NCI-H1417 (cell line): ENCODE measurements at regions not wholly inside any gene's neighbourhood (a gene's known extent, or its start where the extent isn't known, plus 50 kb on each side); places are given as distances from the start of the nearest gene placed in this dataset.
A peak's percentile ranks its signal among the peaks of the same experiment; 100 is the strongest.
"Not testable (repeated sequence)": the region's sequence is repeated elsewhere in the genome, so short reads cannot be mapped to it uniquely, and the experiment has no call there.

Experiments
- DNase-seq, 3 experiments: peaks; one replicate each; lab custom pipeline; 2025; lab: John Stamatoyannopoulos, UW

GRCh38 chr11:88061111-88061510, 114.1 kb downstream of the RAB38 start:
- DNase-seq = no peak

- DNase-seq = no peak
Measured at GRCh38 chr11:88059326-88059725, 115.9 kb downstream of the RAB38 start.

- no peak for DNase-seq
Measured at GRCh38 chr11:88051396-88051795, 123.8 kb downstream of the RAB38 start.

GRCh38 chr11:88050247-88050646, 125.0 kb downstream of the RAB38 start:
- DNase-seq = no peak

GRCh38 chr11:88045288-88045687, 130.0 kb downstream of the RAB38 start:
- DNase-seq = not testable (repeated sequence)

GRCh38 chr11:88044658-88045057, 130.6 kb downstream of the RAB38 start:
- DNase-seq = not testable (repeated sequence)

GRCh38 chr11:88043149-88043548, 132.1 kb downstream of the RAB38 start:
- DNase-seq = no peak

GRCh38 chr11:88042647-88043046, 132.6 kb downstream of the RAB38 start:
- no peak for DNase-seq

- peak in 2 of 3 experiments; percentile 90 to 99 for DNase-seq
Measured at GRCh38 chr11:88042238-88042637, 133.0 kb downstream of the RAB38 start.

GRCh38 chr11:88041679-88042078, 133.6 kb downstream of the RAB38 start:
- peak in 1 of 3 experiments; percentile 57 for DNase-seq

GRCh38 chr11:88040148-88040496, 135.1 kb downstream of the RAB38 start:
- DNase-seq = no peak

GRCh38 chr11:88039476-88040147, 135.6 kb downstream of the RAB38 start:
- no peak for DNase-seq

GRCh38 chr11:88038063-88038462, 137.2 kb downstream of the RAB38 start:
- no peak for DNase-seq

- DNase-seq = no peak
Measured at GRCh38 chr11:88036701-88037100, 138.5 kb downstream of the RAB38 start.

- no peak for DNase-seq
Measured at GRCh38 chr11:88035271-88035670, 140.0 kb downstream of the RAB38 start.

- DNase-seq = no peak
Measured at GRCh38 chr11:88017666-88018065, 157.6 kb downstream of the RAB38 start.

GRCh38 chr11:88016392-88017170, 158.7 kb downstream of the RAB38 start:
- DNase-seq = peak; percentile 65 to 93 (median 72)

GRCh38 chr11:88015170-88015569, 160.1 kb downstream of the RAB38 start:
- no peak for DNase-seq

- DNase-seq = peak in 1 of 3 experiments; percentile 42
Measured at GRCh38 chr11:88013508-88014065, 161.7 kb downstream of the RAB38 start.

GRCh38 chr11:88012456-88012855, 162.8 kb downstream of the RAB38 start:
- peak; percentile 9 to 83 (median 34) for DNase-seq

GRCh38 chr11:87976009-87976408, 199.2 kb downstream of the RAB38 start:
- no peak for DNase-seq

GRCh38 chr11:87974797-87975196, 200.4 kb downstream of the RAB38 start:
- no peak for DNase-seq

- no peak for DNase-seq
Measured at GRCh38 chr11:87972133-87972532, 203.1 kb downstream of the RAB38 start.
